GM12878 (cell line): ENCODE measurements at regions not wholly inside any gene's neighbourhood (a gene's known extent, or its start where the extent isn't known, plus 50 kb on each side); places are given as distances from the start of the nearest gene placed in this dataset.

Experiments used
- ATAC-seq: fragments of 200-7000 bp; cut with Tn5 transposase; 3 replicates; pipeline ENCODE4 v1.9.1; 2020; ENCODE audit warnings: mild to moderate bottlenecking, moderate library complexity
- BruUV-seq: library from RNA; stranded (reverse); fragments of 400-500 nt; replicated peaks from 2 replicates; lab custom pipeline; 2021; lab: Mats Ljungman, UMichigan
- CTCF ChIA-PET: fragments of 300-600 bp; sonication (Branson Sonifier 250); formaldehyde crosslinking; extraction: SDS; loops from one replicate; lab custom pipeline; 2021; ENCODE audit warnings: inconsistent platforms; lab: Yijun Ruan, JAX
- POLR2A ChIA-PET: fragments of 350-600 bp; formaldehyde crosslinking; extraction: SDS; loops from one replicate; lab custom pipeline; 2021; ENCODE audit warnings: inconsistent platforms; lab: Charles Lee
- RAD21 ChIA-PET: fragments of 300-600 bp; sonication (Branson Sonifier 250); formaldehyde crosslinking; loops from one replicate; lab custom pipeline; 2023; ENCODE audit warnings: antibody characterized with exemption; ENCODE audit not compliant: unreplicated experiment; lab: Charles Lee
- SMC1A ChIA-PET: fragments of 300-600 bp; sonication (Branson Sonifier 250); formaldehyde crosslinking; loops from one replicate; lab custom pipeline; 2023; ENCODE audit not compliant: unreplicated experiment, uncharacterized antibody; lab: Charles Lee
- DNase-seq: peaks from one replicate; pipeline ENCODE4 v3.0.0-alpha.2; 2011; ENCODE audit warnings: low read depth, low spot score
- FAIRE-seq: peaks from 3 replicates; lab custom pipeline; 2011; peaks lifted over from hg19 to GRCh38; lab: Jason Lieb, UNC
- H2AFZ ChIP-seq: 2 replicates; pipeline ENCODE4 v1.6.0; 2011; ENCODE audit warnings: low read depth, low read length, control low read depth; ENCODE audit not compliant: control insufficient read depth
- H3K27ac ChIP-seq: 2 replicates; pipeline ENCODE4 v1.5.1; 2011; ENCODE audit warnings: control low read depth; ENCODE audit not compliant: control insufficient read depth, insufficient read depth
- H3K27me3 ChIP-seq, 2 experiments: replicated peaks in 1 of 2; 2 replicates each; pipeline versions ENCODE4 v1.6.0 to v1.6.1; 2011; ENCODE audit warnings: low read length in 1 of 2; ENCODE audit not compliant: control insufficient read depth in 2 of 2, insufficient read depth in 2 of 2
- H3K36me3 ChIP-seq, 2 experiments: 2 replicates each; pipeline ENCODE4 v1.5.1; 2011; ENCODE audit warnings: low read length in 1 of 2; ENCODE audit not compliant: control insufficient read depth in 2 of 2, insufficient read depth in 2 of 2
- H3K4me1 ChIP-seq: 2 replicates; pipeline ENCODE4 v1.6.1; 2011; ENCODE audit warnings: mild to moderate bottlenecking, low read length, moderate library complexity, mixed read lengths; ENCODE audit not compliant: control insufficient read depth, insufficient read depth
- H3K4me2 ChIP-seq: 2 replicates; pipeline ENCODE4 v1.6.0; 2011; ENCODE audit warnings: control low read depth; ENCODE audit not compliant: control insufficient read depth, insufficient read depth
- H3K4me3 ChIP-seq: fragments of 200-600 bp; sonication (generic); 2 replicates; pipeline ENCODE4 v1.5.1; 2016
- H3K79me2 ChIP-seq: 2 replicates; pipeline ENCODE4 v1.6.0; 2011; ENCODE audit warnings: low read length; ENCODE audit not compliant: control insufficient read depth, insufficient read depth
- H3K9ac ChIP-seq: 2 replicates; pipeline ENCODE4 v1.8.0; 2011; ENCODE audit warnings: low read length, control low read depth, mixed read lengths; ENCODE audit not compliant: control insufficient read depth, insufficient read depth
- H3K9me3 ChIP-seq: replicated peaks from 3 replicates; pipeline ENCODE4 v1.5.1; 2011; ENCODE audit warnings: mild to moderate bottlenecking, low read length; ENCODE audit not compliant: control insufficient read depth, insufficient read depth
- H4K20me1 ChIP-seq: 2 replicates; pipeline ENCODE4 v1.6.0; 2011; ENCODE audit not compliant: control insufficient read depth, insufficient read depth
- BHLHE40 ChIP-seq, 2 experiments: fragments of 450-650 bp in 1 of 2; IDR thresholded peaks; 2 replicates each; pipeline ENCODE4 v1.6.1; 2011 to 2017; ENCODE audit warnings: low read depth in 2 of 2, borderline replicate concordance in 1 of 2, improper control_type of control experiment in 1 of 2, low read length in 1 of 2, mild to moderate bottlenecking in 1 of 2
- EED ChIP-seq: sonication (generic); IDR thresholded peaks from 2 replicates; pipeline ENCODE4 v1.6.1; 2016; ENCODE audit warnings: antibody characterized with exemption, low read depth
- ETV6 ChIP-seq, 2 experiments: fragments of 450-650 bp in 1 of 2; IDR thresholded peaks in 1 of 2; conservative IDR thresholded peaks in 1 of 2; 2 replicates each; pipeline ENCODE4 v1.6.1; 2014; ENCODE audit warnings: antibody characterized with exemption in 1 of 2, borderline replicate concordance in 1 of 2, low read depth in 1 of 2, mild to moderate bottlenecking in 1 of 2, moderate library complexity in 1 of 2
- JUND ChIP-seq: IDR thresholded peaks from 2 replicates; pipeline ENCODE4 v1.6.1; 2012; ENCODE audit warnings: low read depth, mild to moderate bottlenecking, low read length, improper control_type of control experiment, moderate library complexity
- KLF5 ChIP-seq: fragments of 450-650 bp; IDR thresholded peaks from 2 replicates; pipeline ENCODE4 v1.6.1; 2014; ENCODE audit warnings: mild to moderate bottlenecking; ENCODE audit not compliant: partially characterized antibody
- LARP7 ChIP-seq: fragments of 450-650 bp; IDR thresholded peaks from 2 replicates; pipeline ENCODE4 v1.6.1; 2017; ENCODE audit warnings: mild to moderate bottlenecking
- MEF2B ChIP-seq: fragments of 450-650 bp; IDR thresholded peaks from 2 replicates; pipeline ENCODE4 v1.6.1; 2018; ENCODE audit warnings: mild to moderate bottlenecking, moderate library complexity; ENCODE audit not compliant: partially characterized antibody, poor library complexity, severe bottlenecking
- NR2F1 ChIP-seq: fragments of 450-650 bp; conservative IDR thresholded peaks from 2 replicates; pipeline ENCODE4 v1.6.1; 2017; ENCODE audit warnings: mild to moderate bottlenecking
- RAD21 ChIP-seq: IDR thresholded peaks from 2 replicates; pipeline ENCODE4 v1.6.1; 2011; ENCODE audit warnings: mild to moderate bottlenecking, low read depth, low read length, moderate library complexity; ENCODE audit not compliant: insufficient read depth
- RCOR1 ChIP-seq: conservative IDR thresholded peaks from 2 replicates; pipeline ENCODE4 v1.6.1; 2012; ENCODE audit warnings: low read depth, low read length, improper control_type of control experiment
- SMC3 ChIP-seq: IDR thresholded peaks from 2 replicates; pipeline ENCODE4 v1.6.1; 2011; ENCODE audit warnings: low read length, improper control_type of control experiment, borderline replicate concordance
- SPI1 ChIP-seq: IDR thresholded peaks from 2 replicates; pipeline ENCODE4 v1.6.1; 2011; ENCODE audit warnings: low read depth, mild to moderate bottlenecking, low read length, moderate library complexity, borderline replicate concordance; ENCODE audit not compliant: insufficient read depth
- SUPT20H ChIP-seq: IDR thresholded peaks from 2 replicates; pipeline ENCODE4 v1.6.1; 2011; ENCODE audit warnings: low read depth, mild to moderate bottlenecking, low read length, moderate library complexity, borderline replicate concordance; ENCODE audit not compliant: control insufficient read depth
- TAF1 ChIP-seq: IDR thresholded peaks from 2 replicates; pipeline ENCODE4 v1.6.1; 2011; ENCODE audit warnings: mild to moderate bottlenecking, low read depth, low read length, borderline replicate concordance
- ZBED1 ChIP-seq: IDR thresholded peaks from 2 replicates; pipeline ENCODE4 v1.6.1; 2016; ENCODE audit warnings: borderline replicate concordance
- WGBS: methylation state at CpG from one replicate; pipeline ENCODE4 v1.1.6; 2016; ENCODE audit warnings: low lambda C conversion rate; ENCODE audit not compliant: insufficient replicate concordance, insufficient coverage; ENCODE audit errors: missing lambda C conversion rate; 5-methylcytosine and 5-hydroxymethylcytosine counted together
- in situ Hi-C: fragments of 300-500 bp; cut with MboI; formaldehyde crosslinking; loops from 9 replicates; pipeline ENCODE4 v1.14.3; 2018; ENCODE audit warnings: mixed read lengths
- intact Hi-C: fragments of 100-400 bp; cut with micrococcal nuclease; formaldehyde crosslinking; loops from one replicate; pipeline ENCODE4 v1.14.2; 2022; ENCODE audit not compliant: unreplicated experiment
- TF ChIP-seq, protein P1 (sequence below): fragments of 450-650 bp; IDR thresholded peaks from 2 replicates; pipeline ENCODE4 v1.6.1; 2014; ENCODE audit warnings: mild to moderate bottlenecking
- TF ChIP-seq, protein P2 (sequence below): fragments of 450-650 bp; IDR thresholded peaks from 2 replicates; pipeline ENCODE4 v1.6.1; 2018; ENCODE audit warnings: mild to moderate bottlenecking, low read depth, moderate library complexity; ENCODE audit not compliant: partially characterized antibody

DNA sequence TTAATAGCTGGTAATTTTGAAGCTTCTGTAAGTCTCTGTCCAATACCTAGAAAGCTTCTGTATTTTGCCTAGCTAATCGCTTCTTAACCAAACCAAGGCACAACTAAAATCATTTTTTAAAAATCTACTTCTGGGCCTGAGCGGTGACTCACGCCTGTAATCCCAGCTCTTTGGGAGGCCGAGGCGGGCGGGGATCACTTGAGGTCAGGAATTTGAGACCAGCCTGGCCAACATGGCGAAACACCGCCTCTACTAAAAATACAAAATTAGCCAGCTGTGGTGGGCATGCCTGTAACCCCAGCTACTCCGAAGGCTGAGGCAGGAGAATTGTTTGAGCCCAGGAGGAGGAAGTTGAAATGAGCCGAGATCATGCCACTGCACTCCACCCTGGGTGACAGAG is 148.6 kb upstream of the FIGN start:
- no peaks in the 10 kb centered on the region for H3K36me3 ChIP-seq
- no peak overlapping the region for H3K9ac ChIP-seq
- intact Hi-C loops (no loop called here), in situ Hi-C loops (no loop called here)
- FAIRE-seq (no peak), DNase-seq (no peak), ATAC-seq (no peak)
- no peaks in the 10 kb centered on the region for H3K27me3 ChIP-seq
- SMC1A ChIA-PET, result no interaction called here
- BruUV-seq, result no TSS peak
- no peak overlapping the region for H2AFZ ChIP-seq
- TF ChIP-seq, protein P1, sequence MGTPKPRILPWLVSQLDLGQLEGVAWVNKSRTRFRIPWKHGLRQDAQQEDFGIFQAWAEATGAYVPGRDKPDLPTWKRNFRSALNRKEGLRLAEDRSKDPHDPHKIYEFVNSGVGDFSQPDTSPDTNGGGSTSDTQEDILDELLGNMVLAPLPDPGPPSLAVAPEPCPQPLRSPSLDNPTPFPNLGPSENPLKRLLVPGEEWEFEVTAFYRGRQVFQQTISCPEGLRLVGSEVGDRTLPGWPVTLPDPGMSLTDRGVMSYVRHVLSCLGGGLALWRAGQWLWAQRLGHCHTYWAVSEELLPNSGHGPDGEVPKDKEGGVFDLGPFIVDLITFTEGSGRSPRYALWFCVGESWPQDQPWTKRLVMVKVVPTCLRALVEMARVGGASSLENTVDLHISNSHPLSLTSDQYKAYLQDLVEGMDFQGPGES, result no peak
- TF ChIP-seq ZBED1 (no peak), ETV6 (conservative IDR thresholded peaks at IDR 0.05 in 1 of 2, IDR thresholded peaks at IDR 0.05 in 1 of 2; ENCODE audit: borderline replicate concordance in 1 of 2, low read depth in 1 of 2) (no peak), TAF1 (no peak), BHLHE40 (IDR thresholded peaks at IDR 0.05; ENCODE audit: borderline replicate concordance in 1 of 2, low read depth in 2 of 2, low read length in 1 of 2) (no peak), RAD21 (no peak), LARP7 (no peak), KLF5 (no peak), SUPT20H (no peak), SMC3 (no peak), SPI1 (no peak), RCOR1 (no peak), MEF2B (no peak), NR2F1 (no peak), EED (no peak), JUND (no peak)
- TF ChIP-seq, protein P2, sequence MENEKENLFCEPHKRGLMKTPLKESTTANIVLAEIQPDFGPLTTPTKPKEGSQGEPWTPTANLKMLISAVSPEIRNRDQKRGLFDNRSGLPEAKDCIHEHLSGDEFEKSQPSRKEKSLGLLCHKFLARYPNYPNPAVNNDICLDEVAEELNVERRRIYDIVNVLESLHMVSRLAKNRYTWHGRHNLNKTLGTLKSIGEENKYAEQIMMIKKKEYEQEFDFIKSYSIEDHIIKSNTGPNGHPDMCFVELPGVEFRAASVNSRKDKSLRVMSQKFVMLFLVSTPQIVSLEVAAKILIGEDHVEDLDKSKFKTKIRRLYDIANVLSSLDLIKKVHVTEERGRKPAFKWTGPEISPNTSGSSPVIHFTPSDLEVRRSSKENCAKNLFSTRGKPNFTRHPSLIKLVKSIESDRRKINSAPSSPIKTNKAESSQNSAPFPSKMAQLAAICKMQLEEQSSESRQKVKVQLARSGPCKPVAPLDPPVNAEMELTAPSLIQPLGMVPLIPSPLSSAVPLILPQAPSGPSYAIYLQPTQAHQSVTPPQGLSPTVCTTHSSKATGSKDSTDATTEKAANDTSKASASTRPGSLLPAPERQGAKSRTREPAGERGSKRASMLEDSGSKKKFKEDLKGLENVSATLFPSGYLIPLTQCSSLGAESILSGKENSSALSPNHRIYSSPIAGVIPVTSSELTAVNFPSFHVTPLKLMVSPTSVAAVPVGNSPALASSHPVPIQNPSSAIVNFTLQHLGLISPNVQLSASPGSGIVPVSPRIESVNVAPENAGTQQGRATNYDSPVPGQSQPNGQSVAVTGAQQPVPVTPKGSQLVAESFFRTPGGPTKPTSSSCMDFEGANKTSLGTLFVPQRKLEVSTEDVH, result no peak
- H3K4me1 ChIP-seq, result no peaks in the 10 kb centered on the region
- no peaks in the 10 kb centered on the region for H3K79me2 ChIP-seq
- POLR2A ChIA-PET, result no interaction called here
- CTCF ChIA-PET, result interaction anchor here (0.6 kb wide), 1 partner anchor 701 kb away, joined by 3 read pairs; no protein-coding TSS in a partner anchor
- no peak overlapping the region for H3K4me2 ChIP-seq
- H4K20me1 ChIP-seq, result no peaks in the 10 kb centered on the region
- H3K27ac ChIP-seq, result no peak overlapping the region
- H3K4me3 ChIP-seq, result no peak overlapping the region
- H3K9me3 ChIP-seq, result no peaks in the 10 kb centered on the region
- RAD21 ChIA-PET, result no interaction called here
- 23% methylated on average over 10 of the region's 10 CpGs for WGBS
